Prostate gland (tissue), 2 donors: ENCODE measurements at regions not wholly inside any gene's neighbourhood (a gene's known extent, or its start where the extent isn't known, plus 50 kb on each side); places are given as distances from the start of the nearest gene placed in this dataset.

Source experiments
- DNase-seq: peaks from one replicate; pipeline ENCODE4 v3.0.0-alpha.2; 2019; ENCODE audit warnings: low spot score
- H3K27ac ChIP-seq, 2 donors: fragments of 200-600 bp; sonication (generic); 2 replicates each; pipeline ENCODE4 v1.5.1; 2017 to 2019
- H3K27me3 ChIP-seq: fragments of 200-600 bp; sonication (generic); replicated peaks from 2 replicates; pipeline ENCODE4 v1.5.1; 2019; ENCODE audit not compliant: insufficient read depth
- H3K36me3 ChIP-seq, 2 donors: fragments of 200-600 bp; sonication (generic); 1 replicate in 1 of 2; 2 replicates in 1 of 2; pipeline versions ENCODE4 v1.5.1 to v1.8.1; 2017 to 2019
- H3K4me1 ChIP-seq: fragments of 200-600 bp; sonication (generic); replicated peaks from 2 replicates; pipeline ENCODE4 v1.5.1; 2019
- H3K4me3 ChIP-seq, 2 donors: fragments of 200-600 bp; sonication (generic); 2 replicates each; pipeline ENCODE4 v1.5.1; 2017 to 2019
- H3K9me3 ChIP-seq: fragments of 200-600 bp; sonication (generic); 2 replicates; pipeline ENCODE4 v1.5.1; 2017
- CTCF ChIP-seq, 4 experiments: fragments of 200-600 bp in 2 of 4; fragments of 450-650 bp in 2 of 4; sonication (generic) in 2 of 4; IDR thresholded peaks; 1 replicate in 3 of 4; 2 replicates in 1 of 4; pipeline ENCODE4 v1.5.1; 2016 to 2019; ENCODE audit warnings: antibody characterized with exemption in 4 of 4, mild to moderate bottlenecking in 2 of 4, moderate library complexity in 2 of 4
- POLR2A ChIP-seq: fragments of 450-650 bp; IDR thresholded peaks from one replicate; pipeline ENCODE4 v1.6.1; 2016; ENCODE audit warnings: antibody characterized with exemption, mild to moderate bottlenecking
- POLR2AphosphoS5 ChIP-seq: sonication (generic); formaldehyde crosslinking; IDR thresholded peaks from one replicate; pipeline ENCODE4 v1.6.1; 2017; ENCODE audit warnings: antibody characterized with exemption
- WGBS: methylation state at CpG from one replicate; pipeline ENCODE4 v1.1.5; 2018; 5-methylcytosine and 5-hydroxymethylcytosine counted together
- intact Hi-C: fragments of 100-400 bp; cut with DNase I; formaldehyde crosslinking; loops from one replicate; pipeline ENCODE4 v1.14.2; 2022

GRCh38 chr2:67952066-67952465, 110.7 kb downstream of the C1D start:
- H3K4me1 ChIP-seq = no peaks in the 10 kb centered on the region
- 92% methylated on average over 4 of the region's 4 CpGs for WGBS
- H3K36me3 ChIP-seq = no peaks in the 10 kb centered on the region
- no peak overlapping the region for H3K27ac ChIP-seq
- no peaks in the 10 kb centered on the region for H3K27me3 ChIP-seq
- TF ChIP-seq POLR2AphosphoS5 (no peak), CTCF (IDR thresholded peaks at IDR 0.05) (no peak), POLR2A (no peak)
- H3K4me3 ChIP-seq = no peak overlapping the region
- H3K9me3 ChIP-seq = no peaks in the 10 kb centered on the region
- DNase-seq = no peak
- intact Hi-C loops = no loop called here

- peak; percentile 11 for DNase-seq
- WGBS = 32% methylated on average over 6 of the region's 6 CpGs
- no peak for TF ChIP-seq POLR2AphosphoS5
- TF ChIP-seq CTCF (IDR thresholded peaks at IDR 0.05) = no peak
- TF ChIP-seq POLR2A = no peak
- no peaks in the 10 kb centered on the region for H3K36me3 ChIP-seq
- H3K27ac ChIP-seq = no peak overlapping the region
- H3K4me3 ChIP-seq = no peak overlapping the region
- intact Hi-C loops = no loop called here
- H3K9me3 ChIP-seq = no peaks in the 10 kb centered on the region
- H3K27me3 ChIP-seq = no peaks in the 10 kb centered on the region
- no peaks in the 10 kb centered on the region for H3K4me1 ChIP-seq
These were observed 108.6 kb downstream of the C1D start for GRCh38 chr2:67954093-67954748.

GRCh38 chr2:67955748-67956603, 106.8 kb downstream of the C1D start:
- intact Hi-C loops = no loop called here
- WGBS = 86% methylated on average over 7 of the region's 7 CpGs
- H3K4me1 ChIP-seq = no peaks in the 10 kb centered on the region
- no peaks in the 10 kb centered on the region for H3K36me3 ChIP-seq
- no peak overlapping the region for H3K27ac ChIP-seq
- TF ChIP-seq POLR2A (no peak), CTCF (IDR thresholded peaks at IDR 0.05) (no peak), POLR2AphosphoS5 (no peak)
- no peaks in the 10 kb centered on the region for H3K27me3 ChIP-seq
- H3K4me3 ChIP-seq = no peak overlapping the region
- DNase-seq = no peak
- H3K9me3 ChIP-seq = no peaks in the 10 kb centered on the region

- H3K4me1 ChIP-seq = no peaks in the 10 kb centered on the region
- DNase-seq = no peak
- WGBS = 61% methylated on average over 3 of the region's 3 CpGs
- intact Hi-C loops = no loop called here
- TF ChIP-seq POLR2AphosphoS5 (no peak), CTCF (IDR thresholded peaks at IDR 0.05) (no peak), POLR2A (no peak)
- H3K4me3 ChIP-seq = no peak overlapping the region
- no peaks in the 10 kb centered on the region for H3K9me3 ChIP-seq
- H3K36me3 ChIP-seq = no peaks in the 10 kb centered on the region
- no peak overlapping the region for H3K27ac ChIP-seq
- no peaks in the 10 kb centered on the region for H3K27me3 ChIP-seq
These were observed 97.6 kb downstream of the C1D start for GRCh38 chr2:67965246-67965645.

GRCh38 chr2:67970071-67970470, 92.7 kb downstream of the C1D start:
- no peaks in the 10 kb centered on the region for H3K36me3 ChIP-seq
- no peaks in the 10 kb centered on the region for H3K4me1 ChIP-seq
- TF ChIP-seq POLR2AphosphoS5 (no peak), CTCF (IDR thresholded peaks at IDR 0.05) (no peak), POLR2A (no peak)
- intact Hi-C loops = no loop called here
- H3K9me3 ChIP-seq = no peaks in the 10 kb centered on the region
- H3K27me3 ChIP-seq = no peaks in the 10 kb centered on the region
- H3K27ac ChIP-seq = no peak overlapping the region
- H3K4me3 ChIP-seq = no peak overlapping the region
- no peak for DNase-seq
